HepG2 (cell line): ENCODE measurements at regions not wholly inside any gene's neighbourhood (a gene's known extent, or its start where the extent isn't known, plus 50 kb on each side); places are given as distances from the start of the nearest gene placed in this dataset.

Experiments used
- ATRX ChIP-seq: sonication (generic); formaldehyde crosslinking; IDR thresholded peaks from 2 replicates; pipeline ENCODE4 v1.4.0; 2020; ENCODE audit warnings: missing genetic modification reagents, borderline replicate concordance
- CC2D1A ChIP-seq: sonication (generic); formaldehyde crosslinking; IDR thresholded peaks from 2 replicates; pipeline ENCODE4 v1.8.1; 2023; ENCODE audit warnings: mild to moderate bottlenecking, missing genetic modification reagents
- FLYWCH1 ChIP-seq: sonication (generic); formaldehyde crosslinking; IDR thresholded peaks from 2 replicates; pipeline ENCODE4 v1.8.1; 2023; ENCODE audit warnings: mild to moderate bottlenecking, missing genetic modification reagents
- FOXP1 ChIP-seq, 2 experiments: fragments of 450-650 bp in 1 of 2; IDR thresholded peaks; 2 replicates each; pipeline ENCODE4 v1.6.1; 2017 to 2018; ENCODE audit warnings: antibody characterized with exemption in 1 of 2
- GTF3A ChIP-seq: sonication (generic); formaldehyde crosslinking; conservative IDR thresholded peaks from 2 replicates; pipeline ENCODE4 v1.4.0; 2020; ENCODE audit warnings: mild to moderate bottlenecking, missing genetic modification reagents
- JDP2 ChIP-seq: sonication (generic); formaldehyde crosslinking; IDR thresholded peaks from 2 replicates; pipeline ENCODE4 v1.8.1; 2022; ENCODE audit warnings: missing genetic modification reagents, borderline replicate concordance
- MBNL3 ChIP-seq: fragments of 250-450 bp; sonication (Bioruptor Pico); conservative IDR thresholded peaks from 2 replicates; pipeline ENCODE4 v1.8.0; 2022; ENCODE audit warnings: mild to moderate bottlenecking, inconsistent platforms
- SCMH1 ChIP-seq: sonication (generic); formaldehyde crosslinking; IDR thresholded peaks from 2 replicates; pipeline ENCODE4 v1.9.0; 2021; ENCODE audit warnings: missing genetic modification reagents, mild to moderate bottlenecking, borderline replicate concordance
- SMAD1 ChIP-seq: sonication (generic); formaldehyde crosslinking; IDR thresholded peaks from 2 replicates; pipeline ENCODE4 v1.4.0; 2020; ENCODE audit warnings: missing genetic modification reagents, low read depth, mild to moderate bottlenecking, borderline replicate concordance
- SRSF4 ChIP-seq: fragments of 200-400 bp; formaldehyde crosslinking; IDR thresholded peaks from one replicate; pipeline ENCODE4 v1.6.1; 2018; ENCODE audit warnings: mild to moderate bottlenecking, low read depth, low read length, moderate library complexity; ENCODE audit not compliant: poor library complexity, severe bottlenecking
- SRY ChIP-seq: sonication (generic); formaldehyde crosslinking; IDR thresholded peaks from 2 replicates; pipeline ENCODE4 v1.8.0; 2022; ENCODE audit warnings: mild to moderate bottlenecking, missing genetic modification reagents
- TBP ChIP-seq: sonication (generic); formaldehyde crosslinking; IDR thresholded peaks from 2 replicates; pipeline ENCODE4 v1.5.0; 2020; ENCODE audit warnings: missing genetic modification reagents
- TFAP4 ChIP-seq: sonication (generic); IDR thresholded peaks from 2 replicates; pipeline ENCODE4 v1.6.1; 2016; ENCODE audit warnings: low read depth, borderline replicate concordance
- TFDP2 ChIP-seq: sonication (generic); formaldehyde crosslinking; IDR thresholded peaks from 2 replicates; pipeline ENCODE4 v1.4.0; 2020; ENCODE audit warnings: missing genetic modification reagents
- TOE1 ChIP-seq: sonication (generic); formaldehyde crosslinking; IDR thresholded peaks from 2 replicates; pipeline ENCODE4 v1.4.0; 2020; ENCODE audit warnings: mild to moderate bottlenecking, missing genetic modification reagents
- YEATS4 ChIP-seq: sonication (generic); formaldehyde crosslinking; IDR thresholded peaks from 2 replicates; pipeline ENCODE4 v1.4.0; 2020; ENCODE audit warnings: missing genetic modification reagents, borderline replicate concordance
- ZIK1 ChIP-seq: sonication (generic); formaldehyde crosslinking; IDR thresholded peaks from 2 replicates; pipeline ENCODE4 v1.5.0; 2020; ENCODE audit warnings: mild to moderate bottlenecking, low read depth, missing genetic modification reagents, borderline replicate concordance
- ZNF253 ChIP-seq: sonication (generic); formaldehyde crosslinking; IDR thresholded peaks from 2 replicates; pipeline ENCODE4 v1.8.0; 2022; ENCODE audit warnings: mild to moderate bottlenecking, missing genetic modification reagents, borderline replicate concordance
- ZNF496 ChIP-seq: sonication (generic); formaldehyde crosslinking; IDR thresholded peaks from 2 replicates; pipeline ENCODE4 v1.8.1; 2023; ENCODE audit warnings: mild to moderate bottlenecking, moderate library complexity, missing genetic modification reagents; ENCODE audit not compliant: insufficient replicate concordance
- ZNF644 ChIP-seq: IDR thresholded peaks from 2 replicates; pipeline ENCODE4 v1.6.1; 2016; ENCODE audit warnings: low read depth
- ZNF687 ChIP-seq: sonication (generic); formaldehyde crosslinking; IDR thresholded peaks from 2 replicates; pipeline ENCODE4 v1.5.1; 2020; ENCODE audit warnings: mild to moderate bottlenecking, missing genetic modification reagents, moderate library complexity
- ZNF761 ChIP-seq: sonication (generic); formaldehyde crosslinking; conservative IDR thresholded peaks from 2 replicates; pipeline ENCODE4 v1.4.0; 2020; ENCODE audit warnings: mild to moderate bottlenecking, missing genetic modification reagents
- ZNF777 ChIP-seq: sonication (generic); formaldehyde crosslinking; IDR thresholded peaks from 2 replicates; pipeline ENCODE4 v1.4.0; 2020; ENCODE audit warnings: missing genetic modification reagents
- ZSCAN30 ChIP-seq: sonication (generic); formaldehyde crosslinking; IDR thresholded peaks from 2 replicates; pipeline ENCODE4 v1.5.0; 2020; ENCODE audit warnings: mild to moderate bottlenecking, missing genetic modification reagents
- ZSCAN9 ChIP-seq: IDR thresholded peaks from 2 replicates; pipeline ENCODE4 v1.6.1; 2016; ENCODE audit warnings: borderline replicate concordance

GRCh38 chr2:42928692-42929545, 136.5 kb upstream of the HAAO start (continued):
- TF ChIP-seq ZSCAN30 (CRISPR knock-in tag) = no peak
- no peak; the same call in 1 of the 2 replicates for TF ChIP-seq SMAD1 (CRISPR knock-in tag)
- no peak for TF ChIP-seq ZNF253
- TF ChIP-seq ZNF496 = no peak
- TF ChIP-seq SCMH1 (CRISPR knock-in tag) = no peak
- peak; percentile 74 for TF ChIP-seq ZNF777 (CRISPR knock-in tag)
- peak; percentile 18; the same call in 1 of the 2 replicates for TF ChIP-seq ZIK1 (CRISPR knock-in tag)
- peak; percentile 60 for TF ChIP-seq FOXP1 (IDR thresholded peaks at IDR 0.05)
- peak; percentile 77 for TF ChIP-seq FOXP1 (CRISPR knock-in tag; IDR thresholded peaks at IDR 0.05)
- TF ChIP-seq MBNL3 (CRISPR knock-in tag) = no peak
- TF ChIP-seq ZNF687 (CRISPR knock-in tag) = peak; percentile 94
- TF ChIP-seq ATRX (CRISPR knock-in tag) = no peak
- TF ChIP-seq SRY (CRISPR knock-in tag) = no peak
- no peak for TF ChIP-seq SRSF4
- peak; percentile 51; the same call in 1 of the 2 replicates for TF ChIP-seq ZNF644 (CRISPR knock-in tag)
- TF ChIP-seq ZSCAN9 (CRISPR knock-in tag) = peak; percentile 47; the same call in 1 of the 2 replicates
- no peak for TF ChIP-seq TFAP4
- no peak for TF ChIP-seq CC2D1A (CRISPR knock-in tag)
- TF ChIP-seq TBP (CRISPR knock-in tag) = no peak
- TF ChIP-seq FLYWCH1 (CRISPR knock-in tag) = no peak
- TF ChIP-seq JDP2 = no peak
- 0 out of 2 replicates have a peak, but pooled peaks have one; percentile 5 for TF ChIP-seq TFDP2 (CRISPR knock-in tag)
- TF ChIP-seq YEATS4 (CRISPR knock-in tag) = peak; percentile 92
- no peak for TF ChIP-seq GTF3A (CRISPR knock-in tag)
- peak; percentile 23; the same call in 1 of the 2 replicates for TF ChIP-seq ZNF761 (CRISPR knock-in tag)
- TF ChIP-seq TOE1 (CRISPR knock-in tag) = no peak
